ENCODE measurements at regions not wholly inside any gene's neighbourhood (a gene's known extent, or its start where the extent isn't known, plus 50 kb on each side); places are given as distances from the start of the nearest gene placed in this dataset.
"Not testable (repeated sequence)": the region's sequence is repeated elsewhere in the genome, so short reads cannot be mapped to it uniquely, and the experiment has no call there.

DNA sequence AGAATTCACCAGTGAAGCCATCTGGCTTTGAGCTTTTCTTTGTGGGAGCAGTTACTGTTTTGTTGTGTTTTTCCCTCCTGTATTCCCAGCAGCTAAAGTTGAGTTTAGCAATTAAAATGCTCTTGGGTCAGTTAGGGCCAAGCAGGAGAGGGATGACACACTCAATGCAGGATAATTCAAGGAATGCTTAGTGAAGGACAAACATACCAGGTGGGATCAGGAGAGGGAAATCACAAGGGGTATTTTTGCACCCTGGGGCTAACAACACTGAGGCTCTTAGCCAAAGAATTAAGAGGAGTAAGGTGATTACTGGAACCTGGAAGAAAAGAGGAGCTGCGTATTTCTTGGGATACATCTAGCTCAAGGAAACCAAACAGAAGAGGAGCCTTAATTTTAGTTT is 82.4 kb upstream of the KCND2 start:
- in situ Hi-C loops (cut with MboI; ENCODE audit: low sequenced_read_pairs) = no loop called here

DNA sequence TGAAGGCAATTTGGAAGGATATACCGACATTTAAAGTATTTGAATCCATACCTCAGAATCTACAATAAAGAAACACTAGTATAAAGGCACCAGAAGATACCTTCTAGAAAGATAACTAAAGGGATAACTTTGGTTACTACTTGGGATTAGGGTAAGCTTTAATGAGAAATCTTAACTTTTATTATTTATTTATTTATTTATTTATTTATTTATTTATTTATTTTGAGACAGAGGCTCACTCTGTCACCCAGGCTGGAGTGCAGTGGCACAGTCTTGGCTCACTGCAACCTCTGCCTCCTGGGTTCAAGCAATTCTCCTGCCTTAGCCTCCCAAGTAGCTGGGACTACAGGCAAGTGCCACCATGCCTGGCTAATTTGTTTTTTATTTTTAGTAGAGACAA is 81.6 kb upstream of the KCND2 start:
- in situ Hi-C loops (cut with MboI; ENCODE audit: low sequenced_read_pairs) = not testable (repeated sequence)

DNA sequence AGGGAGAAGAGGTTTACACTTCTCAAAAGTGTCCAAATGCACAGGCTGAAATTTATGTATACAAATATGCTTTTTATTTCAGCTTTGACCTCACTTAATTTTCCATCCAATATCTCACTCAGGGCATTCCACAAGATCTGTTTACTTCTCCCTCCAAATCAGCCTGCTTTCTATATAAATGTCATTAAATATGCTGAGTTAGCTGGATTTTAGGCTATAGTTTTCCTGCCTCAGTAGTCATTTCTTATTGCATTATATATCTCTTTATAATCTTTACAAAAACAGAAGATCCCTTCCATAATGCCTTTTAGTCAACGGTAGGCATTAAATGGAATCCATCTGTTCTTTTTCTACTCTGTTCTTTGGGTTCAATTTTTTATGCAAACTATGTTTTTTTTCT is 71.7 kb upstream of the KCND2 start:
- in situ Hi-C loops (cut with MboI; ENCODE audit: low sequenced_read_pairs) = no loop called here

DNA sequence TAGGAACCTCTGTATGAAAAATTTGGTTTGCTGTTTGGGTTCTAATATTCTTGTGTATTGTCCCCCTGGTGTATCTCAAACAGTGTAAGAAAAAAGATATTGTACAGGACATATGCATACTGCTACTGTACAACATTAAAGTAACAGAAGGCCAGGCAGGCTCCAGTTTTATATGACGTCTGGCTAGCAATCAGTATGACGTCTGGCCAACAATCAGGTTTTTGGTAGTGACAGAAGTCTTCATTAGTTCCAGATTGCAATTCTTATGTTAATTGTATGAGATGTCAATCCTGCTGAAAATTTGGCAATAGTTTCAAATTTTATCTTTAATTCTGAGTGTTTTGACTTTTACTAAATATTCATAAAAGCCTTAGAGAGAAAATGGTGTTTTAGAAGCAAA is 67.9 kb upstream of the KCND2 start:
- in situ Hi-C loops (cut with MboI; ENCODE audit: low sequenced_read_pairs) = no loop called here

DNA sequence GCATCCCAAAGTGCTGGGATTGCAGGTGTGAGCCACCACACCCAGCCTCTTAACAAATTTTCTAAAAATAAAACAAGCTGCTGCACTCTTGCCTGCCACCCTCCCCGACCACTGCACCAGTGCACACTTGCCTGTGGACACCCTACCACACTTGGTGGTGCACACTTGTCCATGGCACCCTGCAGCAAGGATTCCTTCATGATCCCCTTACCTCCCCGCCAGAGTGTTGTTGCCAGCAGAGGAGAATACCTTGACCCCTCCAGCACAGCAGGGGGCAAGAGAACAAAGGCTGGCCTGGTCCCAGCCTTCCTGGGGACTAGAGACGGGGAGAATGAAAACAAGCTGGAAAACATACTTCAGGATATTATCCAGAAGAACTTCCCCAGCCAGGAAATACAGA is 65.9 kb upstream of the KCND2 start:
- in situ Hi-C loops (cut with MboI; ENCODE audit: low sequenced_read_pairs) = no loop called here

DNA sequence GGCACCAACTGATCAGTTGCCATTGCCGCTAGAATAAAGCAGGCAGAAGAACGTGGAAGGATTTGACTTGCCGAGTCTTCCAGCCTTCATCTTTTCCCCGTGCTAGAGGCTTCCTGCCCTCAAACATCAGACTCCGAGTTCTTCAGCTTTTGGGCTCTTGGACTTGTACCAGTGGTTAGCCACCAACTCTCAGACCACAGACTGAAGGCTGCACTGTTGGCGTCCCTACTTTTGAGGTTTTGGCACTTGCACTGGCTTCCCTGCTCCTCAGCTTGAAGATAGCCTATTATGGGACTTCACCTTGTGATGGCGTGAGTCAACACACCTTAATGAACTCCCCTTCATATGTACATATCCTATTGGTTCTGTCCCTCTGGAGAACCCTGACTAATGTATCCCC is 57.3 kb upstream of the KCND2 start:
- in situ Hi-C loops (cut with MboI; ENCODE audit: low sequenced_read_pairs) = no loop called here

DNA sequence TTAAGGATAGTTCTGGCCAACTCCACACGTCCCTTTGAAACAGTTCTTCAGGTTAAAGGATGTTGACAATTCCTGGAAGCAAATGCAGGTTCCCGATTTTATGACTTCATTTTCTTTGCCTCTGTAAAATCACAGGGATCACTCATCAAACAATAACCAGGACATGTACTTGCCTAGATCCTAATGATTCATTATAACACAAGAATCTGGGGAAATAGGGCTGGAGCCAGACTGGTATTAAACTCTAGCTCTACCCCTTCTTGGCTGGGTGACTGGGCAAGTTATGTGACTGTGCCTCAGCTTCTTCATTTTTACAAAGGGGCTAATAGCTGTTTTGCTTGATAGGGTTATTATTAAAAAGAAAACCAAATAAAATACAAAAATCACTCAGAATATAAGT is 56.0 kb upstream of the KCND2 start:
- in situ Hi-C loops (cut with MboI; ENCODE audit: low sequenced_read_pairs) = no loop called here

DNA sequence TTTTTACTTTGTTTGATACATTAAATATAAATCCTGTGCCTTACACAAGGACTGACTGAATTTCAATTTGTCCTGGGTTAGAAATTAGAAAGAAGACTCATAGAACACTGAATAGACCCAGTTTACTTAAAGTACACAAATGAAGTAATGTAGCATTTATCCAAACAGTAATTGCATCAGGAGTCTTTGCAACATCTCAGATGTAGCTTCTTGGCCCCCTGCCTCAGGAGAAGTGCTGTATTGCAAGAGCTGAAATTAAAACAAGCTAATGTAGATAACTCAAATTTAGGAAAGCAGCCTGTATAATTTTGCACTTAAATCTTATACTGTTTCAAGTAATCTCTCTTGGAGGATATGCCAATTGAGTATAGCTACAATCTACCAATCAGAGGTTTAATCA is 54.3 kb upstream of the KCND2 start:
- in situ Hi-C loops (cut with MboI; ENCODE audit: low sequenced_read_pairs) = no loop called here

DNA sequence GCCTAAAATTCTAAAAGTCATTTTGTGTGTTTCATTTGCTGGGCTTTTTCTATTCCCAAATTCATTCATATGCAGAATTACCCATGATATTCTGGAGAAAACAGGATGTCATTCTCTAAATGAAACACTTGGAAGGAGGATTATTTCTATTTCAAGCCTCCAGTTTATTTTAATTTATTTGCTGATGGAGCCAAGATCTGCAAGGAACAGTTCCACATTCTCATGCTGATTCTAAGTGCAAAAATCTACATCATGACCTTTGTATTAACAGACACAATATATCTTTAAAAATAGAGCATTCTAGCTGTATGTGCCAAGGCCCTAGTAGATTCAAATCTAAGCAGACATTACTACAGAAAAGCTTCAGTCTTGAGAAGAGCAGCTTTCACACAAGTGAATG is 51.3 kb upstream of the KCND2 start:
- in situ Hi-C loops (cut with MboI; ENCODE audit: low sequenced_read_pairs) = no loop called here

Measured in HL-60/S4 treated with phorbol 12-myristate 13-acetate at 8.2 ng/mL for 4 days and 3 days (cell line).